A673 (cell line): ENCODE measurements at regions not wholly inside any gene's neighbourhood (a gene's known extent, or its start where the extent isn't known, plus 50 kb on each side); places are given as distances from the start of the nearest gene placed in this dataset.

Experiments used
- CTCF ChIP-seq: fragments of 300-800, 200-600 bp; sonication (generic); conservative IDR thresholded peaks from 2 replicates; pipeline ENCODE4 v1.5.1; 2017; ENCODE audit warnings: low read depth, mild to moderate bottlenecking, antibody characterized with exemption, low read length, moderate library complexity, mixed read lengths
- EZH2 ChIP-seq: fragments of 200-600 bp; sonication (generic); IDR thresholded peaks from 2 replicates; pipeline ENCODE4 v1.6.1; 2017; ENCODE audit warnings: borderline replicate concordance, low read depth, mild to moderate bottlenecking, mixed read lengths, antibody characterized with exemption, low read length; ENCODE audit not compliant: poor library complexity, severe bottlenecking

GRCh38 chr18:55903911-55904310 lies 315.9 kb upstream of the TCF4 start:
- TF ChIP-seq CTCF = no peak
- no peak for TF ChIP-seq EZH2
